ENCODE measurements at regions not wholly inside any gene's neighbourhood (a gene's known extent, or its start where the extent isn't known, plus 50 kb on each side); places are given as distances from the start of the nearest gene placed in this dataset.

- peaks cover 11 to 28% (median 25%) of the 10 kb centered on the region in 3 donors for H3K27me3 ChIP-seq
- intact Hi-C loops (cut with DNase I; ENCODE audit: low total_unique reads), result no loop called here
- in situ Hi-C loops (cut with MboI; ENCODE audit: low sequenced_read_pairs in 4 of 4), result no loop called here
- no peak for ATAC-seq
- no peak overlapping the region for H3K4me3 ChIP-seq
- TF ChIP-seq CTCF (IDR thresholded peaks at IDR 0.05 in 4 of 5, conservative IDR thresholded peaks at IDR 0.05 in 1 of 5) (no peak), POLR2A (IDR thresholded peaks at IDR 0.05) (no peak)
- H3K36me3 ChIP-seq, result no peaks in the 10 kb centered on the region
- H3K27ac ChIP-seq, result no peak overlapping the region
- no peaks in the 10 kb centered on the region for H3K9me3 ChIP-seq
- no peaks in the 10 kb centered on the region for H3K4me1 ChIP-seq
- DNase-seq, result no peak
Measured at GRCh38 chr1:29481031-29481430, 244.7 kb downstream of the PTPRU start.

GRCh38 chr1:29478879-29479278, 242.6 kb downstream of the PTPRU start:
- Histone ChIP-seq H3K9me3 (no peaks in the 10 kb centered on the region), H3K36me3 (no peaks in the 10 kb centered on the region), H3K4me1 (no peaks in the 10 kb centered on the region), H3K27ac (no peak overlapping the region), H3K27me3 (peaks cover 11 to 28% (median 25%) of the 10 kb centered on the region in 3 donors), H3K4me3 (no peak overlapping the region)
- no peak for ATAC-seq
- TF ChIP-seq POLR2A (IDR thresholded peaks at IDR 0.05) (no peak), CTCF (IDR thresholded peaks at IDR 0.05 in 4 of 5, conservative IDR thresholded peaks at IDR 0.05 in 1 of 5) (no peak)
- intact Hi-C loops (cut with DNase I; ENCODE audit: low total_unique reads) (no loop called here), in situ Hi-C loops (cut with MboI; ENCODE audit: low sequenced_read_pairs in 4 of 4) (no loop called here)
- no peak for DNase-seq

GRCh38 chr1:29478151-29478791, 241.9 kb downstream of the PTPRU start:
- ATAC-seq (no peak), DNase-seq (no peak)
- no peak overlapping the region for H3K4me3 ChIP-seq
- H3K36me3 ChIP-seq, result no peaks in the 10 kb centered on the region
- H3K27me3 ChIP-seq, result peaks cover 11 to 28% (median 25%) of the 10 kb centered on the region in 3 donors
- H3K9me3 ChIP-seq, result no peaks in the 10 kb centered on the region
- intact Hi-C loops (cut with DNase I; ENCODE audit: low total_unique reads), result no loop called here
- no peak overlapping the region for H3K27ac ChIP-seq
- no peaks in the 10 kb centered on the region for H3K4me1 ChIP-seq
- in situ Hi-C loops (cut with MboI; ENCODE audit: low sequenced_read_pairs in 4 of 4), result no loop called here
- TF ChIP-seq CTCF (IDR thresholded peaks at IDR 0.05 in 4 of 5, conservative IDR thresholded peaks at IDR 0.05 in 1 of 5), result no peak
- TF ChIP-seq POLR2A (IDR thresholded peaks at IDR 0.05), result no peak

- no peak for TF ChIP-seq CTCF (IDR thresholded peaks at IDR 0.05 in 4 of 5, conservative IDR thresholded peaks at IDR 0.05 in 1 of 5)
- no peak for TF ChIP-seq POLR2A (IDR thresholded peaks at IDR 0.05)
- DNase-seq (no peak), ATAC-seq (no peak)
- Histone ChIP-seq H3K27me3 (peaks cover 11 to 24% (median 23%) of the 10 kb centered on the region in 3 donors), H3K9me3 (no peaks in the 10 kb centered on the region), H3K4me3 (no peak overlapping the region), H3K36me3 (no peaks in the 10 kb centered on the region), H3K27ac (no peak overlapping the region), H3K4me1 (no peaks in the 10 kb centered on the region)
- intact Hi-C loops (cut with DNase I; ENCODE audit: low total_unique reads) (no loop called here), in situ Hi-C loops (cut with MboI; ENCODE audit: low sequenced_read_pairs in 4 of 4) (no loop called here)
Measured at GRCh38 chr1:29475326-29475725, 239.0 kb downstream of the PTPRU start.

Data from gastrocnemius medialis (tissue), 4 donors.